ENCODE measurements at regions not wholly inside any gene's neighbourhood (a gene's known extent, or its start where the extent isn't known, plus 50 kb on each side); places are given as distances from the start of the nearest gene placed in this dataset.
"Not testable (repeated sequence)": the region's sequence is repeated elsewhere in the genome, so short reads cannot be mapped to it uniquely, and the experiment has no call there.

DNA sequence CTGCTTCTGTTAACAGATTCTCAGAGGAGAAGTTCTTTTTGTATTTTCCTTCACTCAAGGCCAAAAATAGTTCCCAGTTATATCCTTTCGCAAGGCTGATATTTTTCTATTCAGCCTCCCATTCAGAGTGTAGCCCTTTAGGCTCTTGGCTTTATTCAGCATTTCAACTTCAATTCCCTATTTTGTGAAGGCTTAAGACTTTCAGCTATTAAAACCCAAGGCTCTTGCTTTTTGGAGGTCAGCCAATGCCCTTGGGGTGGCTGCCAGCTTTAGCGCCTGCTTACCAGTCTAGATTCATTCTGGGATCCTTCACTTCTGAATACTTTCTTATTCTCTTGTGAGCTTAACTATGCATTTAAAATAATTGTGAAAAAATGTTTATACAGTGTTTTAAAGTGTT, 57.3 kb upstream of the ADGRA3 start:
- DNase-seq, result peak in 1 of 3 experiments; percentile 3

- DNase-seq, result no peak
Measured at GRCh38 chr4:22573641-22574040, 57.8 kb upstream of the ADGRA3 start.

- no peak for DNase-seq
Measured at GRCh38 chr4:22574424-22574823, 58.6 kb upstream of the ADGRA3 start.

- no peak for DNase-seq
Measured at GRCh38 chr4:22574880-22575279, 59.0 kb upstream of the ADGRA3 start.

- DNase-seq, result no peak
Measured at GRCh38 chr4:22587253-22587652, 71.4 kb upstream of the ADGRA3 start.

GRCh38 chr4:22593933-22594332, 78.1 kb upstream of the ADGRA3 start:
- DNase-seq, result no peak

DNA sequence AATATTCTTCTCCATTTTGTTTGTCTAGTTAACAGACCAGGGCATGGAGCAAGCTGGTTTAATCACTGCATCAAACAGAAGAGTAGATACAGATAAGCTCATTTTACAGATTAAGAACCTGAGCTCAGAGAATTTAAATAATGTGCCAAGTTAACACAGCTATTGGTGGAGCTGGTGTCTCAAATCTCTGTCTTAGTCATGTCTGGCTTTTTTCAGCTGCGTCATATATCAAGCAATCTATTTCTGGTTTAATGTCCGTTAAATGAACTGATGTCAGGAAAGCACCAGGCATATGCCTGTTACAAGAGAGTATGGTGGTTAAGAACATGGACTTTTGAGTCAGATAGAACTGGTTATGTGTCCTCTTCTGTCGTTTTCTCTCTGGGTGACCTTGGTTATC, 79.8 kb upstream of the ADGRA3 start:
- no peak for DNase-seq

DNA sequence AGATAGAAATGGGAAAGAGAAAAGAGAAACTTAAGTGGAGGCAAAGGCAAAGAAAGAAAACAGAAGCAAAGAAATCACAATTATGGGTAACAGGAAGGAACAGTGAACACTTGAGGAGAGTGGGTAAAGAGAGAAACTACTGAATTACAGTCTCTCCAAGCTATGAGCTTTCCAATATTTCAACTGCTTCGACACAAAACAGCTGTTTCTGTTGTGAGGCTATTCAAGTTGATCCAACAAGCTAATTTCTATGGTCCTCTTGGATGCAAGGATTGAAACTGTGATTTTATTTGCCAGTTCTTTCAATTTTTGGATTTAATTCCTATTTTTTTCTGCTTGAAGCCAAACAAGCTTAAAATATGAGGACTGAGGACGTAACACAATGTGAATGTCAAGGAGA, 80.5 kb upstream of the ADGRA3 start:
- no peak for DNase-seq

DNA sequence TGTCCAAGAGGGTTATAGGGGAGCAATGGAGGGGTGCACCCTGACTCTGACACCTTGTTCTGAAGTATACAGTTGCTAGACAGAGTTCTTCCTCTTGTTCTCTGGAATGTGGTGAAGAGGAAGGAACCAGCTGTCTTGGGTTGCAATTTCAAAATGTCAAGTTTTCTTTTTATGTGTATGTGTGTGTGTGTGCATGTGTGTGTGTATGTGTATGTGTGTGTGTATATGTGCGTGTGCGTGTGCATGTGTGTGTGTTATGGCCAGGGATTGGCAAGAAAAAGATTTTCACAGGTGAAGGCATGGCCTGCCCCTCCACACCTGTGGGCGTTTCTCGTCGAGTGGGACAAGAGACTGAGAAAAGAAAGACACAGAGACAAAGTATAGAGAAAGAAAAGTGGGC, 81.6 kb upstream of the ADGRA3 start:
- no peak for DNase-seq

DNA sequence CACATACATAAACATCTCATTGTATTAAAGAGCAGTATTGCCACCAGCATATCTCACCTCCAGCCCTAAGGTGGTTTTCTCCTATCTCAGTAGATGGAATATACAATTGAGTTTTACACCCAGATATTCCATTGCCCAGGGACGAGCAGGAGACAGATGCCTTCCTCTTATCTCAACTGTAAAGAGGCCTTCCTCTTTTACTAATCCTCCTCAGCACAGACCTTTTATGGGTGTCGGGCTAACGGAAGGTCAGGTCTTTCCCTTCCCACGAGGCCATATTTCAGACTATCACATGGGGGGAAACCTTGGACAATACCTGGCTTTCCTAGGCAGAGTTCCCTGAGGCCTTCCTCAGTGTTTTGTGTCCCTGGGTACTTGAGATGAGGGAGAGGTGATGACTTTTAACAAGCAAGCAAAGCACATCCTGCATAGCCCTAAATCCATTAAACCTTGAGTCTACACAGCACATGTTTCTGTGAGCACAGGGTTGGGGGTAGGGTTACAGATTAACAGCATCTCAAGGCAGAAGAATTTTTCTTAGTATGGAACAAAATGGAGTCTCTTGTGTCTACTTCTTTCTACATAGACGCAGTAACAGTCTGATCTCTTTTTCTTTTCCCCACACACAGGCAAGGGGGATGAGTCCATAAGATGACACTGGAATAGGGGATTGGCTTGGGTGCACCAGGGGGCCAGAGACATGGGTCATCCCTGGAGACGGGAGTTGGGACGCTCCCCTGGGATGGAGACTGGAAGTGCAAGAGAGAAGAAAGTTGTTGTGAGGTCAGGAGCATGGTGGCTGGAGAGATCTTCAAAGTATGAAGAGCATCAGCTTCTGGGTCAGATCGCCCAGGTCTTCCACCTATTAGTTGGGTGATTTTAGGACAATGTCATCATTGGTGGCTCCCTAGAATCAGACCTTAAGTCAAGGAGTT, 82.5 kb upstream of the ADGRA3 start:
- not testable (repeated sequence) for DNase-seq

- not testable (repeated sequence) for DNase-seq
Measured at GRCh38 chr4:22599228-22599928, 83.5 kb upstream of the ADGRA3 start.

DNA sequence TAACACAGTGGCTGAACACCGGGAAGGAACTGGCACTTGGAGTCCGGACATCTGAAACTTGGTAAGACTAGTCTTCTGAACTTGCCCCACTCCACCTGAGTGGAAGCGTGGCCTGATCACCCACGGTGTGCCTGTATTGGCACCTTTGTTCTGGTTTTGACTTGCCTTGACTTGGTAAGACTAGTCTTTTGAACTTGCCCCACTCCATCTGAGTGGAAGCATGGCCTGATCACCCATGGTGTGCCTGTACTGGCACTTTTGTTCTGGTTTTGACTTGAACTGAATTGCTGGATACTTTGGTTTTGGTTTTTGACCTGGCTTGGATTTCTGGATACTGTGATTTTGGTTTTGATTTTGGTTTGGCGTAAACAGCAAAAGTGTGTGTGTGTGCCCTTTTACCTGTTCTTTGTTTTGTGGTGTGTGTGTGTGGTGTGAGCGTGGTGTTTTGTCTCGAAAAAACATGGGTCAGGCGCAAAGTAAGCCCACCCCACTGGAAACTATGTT, 84.1 kb upstream of the ADGRA3 start:
- DNase-seq, result not testable (repeated sequence)

DNA sequence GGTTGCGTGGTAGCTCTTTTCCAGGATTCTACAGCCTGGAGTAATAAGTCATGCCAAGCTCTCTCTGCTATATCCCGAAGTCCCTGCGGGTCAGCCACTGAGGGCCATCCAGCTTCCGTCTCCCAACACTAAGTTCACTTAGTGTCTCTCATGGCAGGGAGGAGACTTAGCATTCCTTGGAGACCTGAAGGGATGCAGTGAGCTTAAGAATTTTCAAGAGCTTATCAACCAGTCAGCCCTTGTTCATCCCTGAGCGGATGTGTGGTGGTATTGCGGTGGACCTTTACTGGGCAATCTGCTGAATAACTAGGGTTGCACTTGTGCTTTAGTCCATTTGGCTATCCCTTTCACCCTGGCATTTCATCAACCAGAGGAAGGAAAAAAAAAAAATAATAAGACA, 85.8 kb upstream of the ADGRA3 start:
- not testable (repeated sequence) for DNase-seq

DNA sequence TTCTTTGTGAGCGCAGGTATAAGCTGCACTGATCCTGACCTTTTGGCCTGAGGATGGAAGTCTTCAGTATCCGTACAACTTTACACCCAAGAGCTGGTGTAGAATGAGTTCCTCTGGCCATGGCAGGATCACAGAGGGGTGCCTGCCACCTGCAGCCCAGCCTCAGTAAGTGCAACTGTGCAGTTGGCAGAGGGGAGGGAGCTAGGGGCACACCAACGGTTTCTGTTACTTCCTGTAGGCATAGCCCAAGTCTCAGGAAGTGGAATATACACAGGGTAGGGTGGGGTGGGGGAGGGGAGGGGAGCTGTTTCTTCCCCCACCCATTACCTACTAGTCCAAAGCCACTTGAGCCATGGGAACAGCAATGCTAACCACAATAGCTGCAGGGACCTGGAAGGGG, 85.4 kb upstream of the GBA3 start:
- peak in 2 of 3 experiments; percentile 20 to 31 for DNase-seq

DNA sequence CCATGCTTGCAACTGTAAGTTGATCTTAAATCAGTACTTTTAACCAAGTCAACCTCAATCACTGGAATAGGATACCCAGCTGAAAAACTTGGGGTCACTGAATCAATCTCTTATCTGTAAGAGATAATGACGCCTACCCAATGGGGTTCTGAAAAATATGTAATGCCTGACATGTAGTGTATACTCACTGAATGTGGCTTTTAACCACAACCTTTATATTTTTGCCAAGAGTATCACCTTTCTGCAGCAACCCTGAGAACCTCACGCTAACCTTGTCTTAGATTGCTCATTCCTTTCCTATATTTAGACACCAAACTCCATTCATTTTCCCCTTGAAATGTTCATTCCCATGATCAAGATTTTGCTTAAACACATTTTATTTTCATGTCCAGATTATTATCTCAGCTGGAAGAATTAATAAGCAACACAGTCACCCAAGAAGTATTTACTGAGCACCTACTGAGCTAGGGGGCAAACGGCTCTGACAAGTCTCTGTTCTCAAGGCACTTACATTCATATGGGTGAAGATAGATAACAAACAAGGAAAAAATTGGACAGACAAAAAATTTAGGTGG, 82.7 kb upstream of the GBA3 start:
- not testable (repeated sequence) for DNase-seq

DNA sequence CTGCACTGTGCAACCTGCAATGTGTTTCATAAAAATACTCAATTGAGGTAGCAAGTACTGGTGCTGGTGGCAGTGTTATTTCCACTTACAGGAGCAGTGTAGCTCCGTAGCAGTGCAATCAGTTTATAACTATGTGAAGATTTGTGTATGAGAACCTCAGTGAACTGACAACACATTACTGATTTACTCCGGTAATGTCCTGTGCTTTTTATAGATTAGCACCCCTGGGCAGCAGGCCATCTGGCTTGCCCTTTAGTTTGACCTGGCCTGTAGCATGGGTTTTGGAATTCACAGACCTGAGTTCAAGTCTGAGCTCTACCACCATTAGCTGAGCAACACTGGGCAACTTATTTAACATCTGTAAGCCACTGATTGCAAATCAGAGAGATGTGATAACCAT, 78.6 kb upstream of the GBA3 start:
- DNase-seq, result no peak

GRCh38 chr4:22616516-22616915, 76.2 kb upstream of the GBA3 start:
- DNase-seq, result no peak

DNA sequence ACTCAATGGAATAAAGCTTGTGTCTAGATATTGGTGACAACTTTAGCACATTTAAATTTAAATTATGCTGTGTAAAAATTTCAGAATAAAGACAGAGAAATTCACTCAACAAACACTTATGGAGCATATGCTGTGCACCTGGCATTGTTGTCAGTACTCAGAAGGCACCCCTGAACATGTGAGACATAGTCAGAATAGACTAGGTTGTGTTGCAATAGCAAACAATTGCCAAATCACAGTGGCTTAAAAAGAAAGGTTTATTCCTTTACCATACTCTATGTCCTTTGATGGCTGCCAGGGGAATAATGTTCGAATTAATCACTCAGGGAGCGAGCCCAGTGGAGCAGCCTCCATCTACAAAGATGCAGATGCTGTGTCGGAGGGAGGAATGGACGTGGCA, 72.6 kb upstream of the GBA3 start:
- DNase-seq, result not testable (repeated sequence)

DNA sequence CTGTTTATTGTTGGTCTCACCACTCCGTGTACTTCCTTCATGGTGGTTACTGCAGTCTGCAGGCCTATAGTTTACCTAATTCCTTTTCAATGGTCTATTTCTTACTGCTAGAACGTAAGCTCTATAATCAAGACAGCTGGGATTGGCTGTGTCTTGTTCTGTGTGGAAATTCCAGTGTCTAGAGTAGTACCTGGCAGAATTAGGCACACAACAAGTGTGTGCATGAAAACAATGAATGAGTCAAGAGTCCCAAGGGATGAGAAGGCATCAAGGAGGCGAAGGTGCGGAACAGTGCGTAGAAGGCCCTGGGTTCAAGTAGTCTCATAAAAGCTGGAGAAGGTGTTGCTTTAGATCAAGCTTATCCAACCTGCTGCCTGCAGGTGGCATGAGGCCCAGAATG, 70.8 kb upstream of the GBA3 start:
- DNase-seq, result not testable (repeated sequence)

- DNase-seq, result not testable (repeated sequence)
Measured at GRCh38 chr4:22624002-22624401, 68.7 kb upstream of the GBA3 start.

DNA sequence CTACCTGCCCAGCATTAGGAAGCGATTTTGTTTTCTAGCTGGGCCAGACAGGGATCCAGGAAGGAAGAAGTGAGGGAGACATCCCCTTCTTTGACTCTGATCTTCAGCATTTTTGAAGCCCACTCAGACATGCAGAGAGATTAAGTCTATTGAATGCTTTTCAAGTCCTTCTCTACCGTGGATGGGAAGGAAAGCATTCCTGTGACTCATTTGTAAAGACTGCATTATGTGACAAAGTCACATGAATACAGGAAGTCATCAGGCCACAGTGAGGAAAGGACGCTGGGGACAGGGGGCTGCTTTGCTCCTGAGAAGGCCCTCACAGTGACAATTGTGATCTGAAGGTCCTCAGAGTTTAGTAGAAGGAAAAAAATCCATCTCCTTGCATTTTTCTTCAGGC, 67.4 kb upstream of the GBA3 start:
- no peak for DNase-seq

DNA sequence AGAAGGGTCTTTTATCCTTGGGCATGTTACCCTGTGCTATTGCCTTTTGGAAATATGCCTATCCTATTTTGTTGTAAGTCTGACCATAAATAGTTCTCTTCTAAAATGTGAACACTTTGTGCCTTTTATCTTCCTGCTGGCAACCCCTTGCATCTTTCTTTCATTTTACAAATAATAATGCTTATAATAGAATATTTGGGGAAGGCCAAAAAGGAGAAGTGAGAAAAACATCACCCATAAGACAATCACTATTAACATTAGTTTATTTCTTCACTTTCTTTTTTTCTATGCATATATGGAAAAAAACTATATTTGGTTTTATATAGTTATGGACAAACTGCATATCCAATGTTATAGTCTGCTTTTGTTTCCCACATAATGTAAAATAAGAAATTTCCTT, 64.9 kb upstream of the GBA3 start:
- not testable (repeated sequence) for DNase-seq

DNA sequence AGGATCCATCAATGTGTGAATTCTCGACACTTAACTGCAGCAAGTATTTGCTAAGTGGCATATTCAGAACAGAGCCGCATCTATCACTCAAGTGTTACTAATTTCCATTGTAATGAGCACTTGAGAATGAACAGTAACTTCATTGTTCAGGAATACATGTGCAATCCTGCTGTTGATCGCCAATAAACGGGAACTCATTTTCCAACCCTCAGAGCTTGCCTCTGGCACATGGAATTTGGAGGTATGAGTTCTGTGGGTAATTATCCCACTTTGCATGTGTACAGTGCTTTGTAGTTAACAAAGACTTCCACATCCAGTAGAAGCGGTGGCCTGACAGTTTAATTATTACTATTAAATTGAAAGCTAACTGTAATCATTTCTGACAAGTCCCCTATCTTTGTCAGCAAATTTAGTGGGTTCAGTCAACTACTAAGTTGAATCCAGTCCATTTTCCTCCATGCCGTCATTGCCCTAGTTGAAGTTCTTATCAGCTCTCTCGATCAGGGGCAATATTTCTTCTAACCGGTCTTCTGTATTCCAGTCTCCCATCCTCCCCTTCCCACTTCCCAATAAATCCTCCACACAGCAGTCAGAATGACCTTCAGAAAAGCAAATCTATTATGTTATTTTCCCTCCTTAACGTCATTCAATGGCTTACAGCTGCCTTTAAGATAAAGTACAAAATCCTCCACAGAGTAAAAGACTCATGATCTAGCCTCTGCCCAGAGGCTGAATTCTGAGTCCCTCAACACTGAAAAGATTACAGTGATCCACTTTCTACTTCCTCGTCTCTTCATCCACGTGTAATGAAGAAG, 62.4 kb upstream of the GBA3 start:
- peak; percentile 35 to 93 (median 65) for DNase-seq
